Right lobe of liver (tissue), 6 donors: ENCODE measurements at regions not wholly inside any gene's neighbourhood (a gene's known extent, or its start where the extent isn't known, plus 50 kb on each side); places are given as distances from the start of the nearest gene placed in this dataset.

Experiments
- ATAC-seq, 4 donors: fragments of 200-7000 bp; cut with Tn5 transposase; one replicate each; pipeline ENCODE4 v1.9.1; 2020; ENCODE audit warnings: mild to moderate bottlenecking in 4 of 4, moderate library complexity in 4 of 4
- DNase-seq, 3 donors: peaks; one replicate each; pipeline ENCODE4 v3.0.0-alpha.2; 2020
- H3K27ac ChIP-seq, 3 donors: fragments of 200-600 bp; one replicate each; pipeline ENCODE4 v1.8.0; 2022
- H3K27me3 ChIP-seq, 2 donors: fragments of 200-600 bp; one replicate each; pipeline ENCODE4 v1.8.0; 2022
- H3K36me3 ChIP-seq, 4 donors: fragments of 200-600 bp; sonication (generic) in 1 of 4; one replicate each; pipeline versions ENCODE4 v1.5.1 to v1.8.0; 2017 to 2022; ENCODE audit warnings: control low read depth in 1 of 4
- H3K4me1 ChIP-seq, 4 donors: fragments of 200-600 bp; sonication (generic) in 1 of 4; one replicate each; pipeline versions ENCODE4 v1.5.1 to v1.8.0; 2017 to 2022; ENCODE audit warnings: control low read depth in 1 of 4
- H3K4me3 ChIP-seq, 3 donors: fragments of 200-600 bp; one replicate each; pipeline ENCODE4 v1.8.0; 2022
- H3K9me3 ChIP-seq, 4 donors: fragments of 200-600 bp; sonication (generic) in 1 of 4; one replicate each; pipeline versions ENCODE4 v1.5.1 to v1.8.0; 2017 to 2022; ENCODE audit warnings: control low read depth in 1 of 4
- CTCF ChIP-seq, 4 donors: fragments of 200-600 bp in 3 of 4; fragments of 450-650 bp in 1 of 4; IDR thresholded peaks; one replicate each; pipeline versions ENCODE4 v1.5.1 to v1.8.0; 2016 to 2022; ENCODE audit warnings: antibody characterized with exemption in 4 of 4, mild to moderate bottlenecking in 2 of 4
- POLR2A ChIP-seq: fragments of 450-650 bp; IDR thresholded peaks from one replicate; pipeline ENCODE4 v1.6.1; 2017; ENCODE audit warnings: antibody characterized with exemption, mild to moderate bottlenecking
- WGBS: methylation state at CpG from one replicate; pipeline ENCODE4 v1.1.6; 2018; ENCODE audit warnings: low coverage, low lambda C conversion rate; ENCODE audit not compliant: insufficient coverage; ENCODE audit errors: missing lambda C conversion rate; 5-methylcytosine and 5-hydroxymethylcytosine counted together
- intact Hi-C, 2 donors: fragments of 100-400 bp; cut with DNase I; formaldehyde crosslinking; loops; one replicate each; pipeline versions ENCODE4 v1.11.2 to v1.14.1; 2022
- donor health status: DM: no; HTN: yes; CAD: no.
- donor health status: DM: no; HTN: no; CAD: no.
- donor health status: DM: no; HTN: no; CAD: no.
- donor health status: DM: no; HTN: yes; CAD: no.
- donor health status: DM: no; HTN: yes; CAD: no.

- H3K36me3 ChIP-seq: no peaks in the 10 kb centered on the region
- 53% methylated on average over 6 of the region's 7 CpGs for WGBS
- no peaks in the 10 kb centered on the region for H3K4me1 ChIP-seq
- TF ChIP-seq POLR2A: no peak
- TF ChIP-seq CTCF (IDR thresholded peaks at IDR 0.05): no peak
- no peak overlapping the region for H3K4me3 ChIP-seq
- DNase-seq: no peak
- H3K27ac ChIP-seq: no peak overlapping the region
- ATAC-seq: no peak
- intact Hi-C loops: no loop called here
- no peaks in the 10 kb centered on the region for H3K9me3 ChIP-seq
- H3K27me3 ChIP-seq: no peaks in the 10 kb centered on the region
Measured at GRCh38 chr9:113781896-113782295, 94.2 kb upstream of the ZNF618 start.

GRCh38 chr9:113783475-113783874, 92.6 kb upstream of the ZNF618 start:
- DNase-seq: no peak

GRCh38 chr9:113785334-113785733, 90.8 kb upstream of the ZNF618 start:
- WGBS: 71% methylated on average over 3 of the region's 6 CpGs
- DNase-seq (no peak), ATAC-seq (no peak)
- no peaks in the 10 kb centered on the region for H3K36me3 ChIP-seq
- H3K4me1 ChIP-seq: no peaks in the 10 kb centered on the region
- no peaks in the 10 kb centered on the region for H3K27me3 ChIP-seq
- intact Hi-C loops: no loop called here
- H3K27ac ChIP-seq: no peak overlapping the region
- no peaks in the 10 kb centered on the region for H3K9me3 ChIP-seq
- TF ChIP-seq POLR2A (no peak), CTCF (IDR thresholded peaks at IDR 0.05) (no peak)
- no peak overlapping the region for H3K4me3 ChIP-seq

More at GRCh38 chr9:113783475-113783874, 92.6 kb upstream of the ZNF618 start:
- WGBS: 86% methylated on average over 2 of the region's 2 CpGs
- Histone ChIP-seq H3K36me3 (no peaks in the 10 kb centered on the region), H3K27ac (no peak overlapping the region), H3K9me3 (no peaks in the 10 kb centered on the region), H3K4me1 (no peaks in the 10 kb centered on the region), H3K4me3 (no peak overlapping the region), H3K27me3 (no peaks in the 10 kb centered on the region)
- TF ChIP-seq POLR2A (no peak), CTCF (IDR thresholded peaks at IDR 0.05) (no peak)
- ATAC-seq: no peak
- intact Hi-C loops: no loop called here

- Histone ChIP-seq H3K4me1 (no peaks in the 10 kb centered on the region), H3K4me3 (no peak overlapping the region), H3K27ac (no peak overlapping the region), H3K36me3 (no peaks in the 10 kb centered on the region), H3K27me3 (no peaks in the 10 kb centered on the region), H3K9me3 (no peaks in the 10 kb centered on the region)
- WGBS: 73% methylated on average over 4 of the region's 4 CpGs
- TF ChIP-seq CTCF (IDR thresholded peaks at IDR 0.05) (no peak), POLR2A (no peak)
- ATAC-seq (no peak), DNase-seq (no peak)
- intact Hi-C loops: no loop called here
Measured at GRCh38 chr9:113786071-113786470, 90.0 kb upstream of the ZNF618 start.

GRCh38 chr9:113787871-113788270, 88.2 kb upstream of the ZNF618 start:
- H3K36me3 ChIP-seq: no peaks in the 10 kb centered on the region
- ATAC-seq: no peak
- intact Hi-C loops: no loop called here
- DNase-seq: no peak
- H3K4me3 ChIP-seq: no peak overlapping the region
- no peaks in the 10 kb centered on the region for H3K27me3 ChIP-seq
- H3K4me1 ChIP-seq: no peaks in the 10 kb centered on the region
- 78% methylated on average over 3 of the region's 8 CpGs for WGBS
- no peaks in the 10 kb centered on the region for H3K9me3 ChIP-seq
- no peak for TF ChIP-seq POLR2A
- no peak for TF ChIP-seq CTCF (IDR thresholded peaks at IDR 0.05)
- no peak overlapping the region for H3K27ac ChIP-seq
